Lower leg skin (tissue), 4 donors: ENCODE measurements at regions not wholly inside any gene's neighbourhood (a gene's known extent, or its start where the extent isn't known, plus 50 kb on each side); places are given as distances from the start of the nearest gene placed in this dataset.

Experiments
- DNase-seq, 2 donors: peaks; one replicate each; pipeline ENCODE4 v3.0.0-alpha.2; 2019; ENCODE audit warnings: low spot score in 2 of 2
- H3K4me3 ChIP-seq: fragments of 200-600 bp; sonication (generic); 2 replicates; pipeline ENCODE4 v1.5.1; 2017; ENCODE audit warnings: mild to moderate bottlenecking, low read depth; ENCODE audit not compliant: poor library complexity, severe bottlenecking
- POLR2A ChIP-seq, 2 donors: fragments of 450-650 bp; IDR thresholded peaks; one replicate each; pipeline ENCODE4 v1.6.1; 2016 to 2017; ENCODE audit warnings: antibody characterized with exemption in 2 of 2, mild to moderate bottlenecking in 1 of 2, moderate library complexity in 1 of 2
- WGBS, 2 donors: methylation state at CpG; one replicate each; pipeline ENCODE4 v1.1.5; 2018; 5-methylcytosine and 5-hydroxymethylcytosine counted together
- intact Hi-C: fragments of 100-400 bp; cut with DNase I; formaldehyde crosslinking; loops from one replicate; pipeline ENCODE4 v1.15.0; 2023; ENCODE audit warnings: low total_unique reads
- TF ChIP-seq, protein P1 (sequence below), 3 donors: fragments of 450-650 bp; IDR thresholded peaks; one replicate each; pipeline ENCODE4 v1.5.1; 2016; ENCODE audit warnings: antibody characterized with exemption in 3 of 3, mild to moderate bottlenecking in 3 of 3, moderate library complexity in 2 of 3

DNA sequence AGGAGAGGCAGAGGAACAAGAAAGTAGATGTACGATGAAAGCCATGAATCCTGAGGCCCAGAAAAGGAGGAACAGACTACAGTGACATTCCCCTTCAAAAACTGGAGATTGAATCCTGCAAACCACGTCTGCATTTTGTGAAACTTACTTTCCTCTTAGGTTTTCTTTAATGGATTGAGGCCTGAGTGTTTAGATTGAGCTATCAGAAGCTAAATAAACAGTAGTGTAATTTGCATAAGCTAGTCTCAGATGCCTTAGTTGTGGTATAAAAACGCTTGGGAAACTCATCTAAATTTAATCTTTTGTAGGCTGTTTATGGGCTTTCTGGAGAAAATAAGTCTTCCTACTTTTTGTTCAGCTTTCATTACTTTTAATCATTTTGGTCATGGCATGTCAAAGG, 94.8 kb upstream of the HDAC9 start:
- no peak for DNase-seq
- WGBS, 2 donors, result 74 to 77% methylated on average over 3 of the region's 3 CpGs
- TF ChIP-seq POLR2A (IDR thresholded peaks at IDR 0.05), result no peak
- TF ChIP-seq, protein P1, sequence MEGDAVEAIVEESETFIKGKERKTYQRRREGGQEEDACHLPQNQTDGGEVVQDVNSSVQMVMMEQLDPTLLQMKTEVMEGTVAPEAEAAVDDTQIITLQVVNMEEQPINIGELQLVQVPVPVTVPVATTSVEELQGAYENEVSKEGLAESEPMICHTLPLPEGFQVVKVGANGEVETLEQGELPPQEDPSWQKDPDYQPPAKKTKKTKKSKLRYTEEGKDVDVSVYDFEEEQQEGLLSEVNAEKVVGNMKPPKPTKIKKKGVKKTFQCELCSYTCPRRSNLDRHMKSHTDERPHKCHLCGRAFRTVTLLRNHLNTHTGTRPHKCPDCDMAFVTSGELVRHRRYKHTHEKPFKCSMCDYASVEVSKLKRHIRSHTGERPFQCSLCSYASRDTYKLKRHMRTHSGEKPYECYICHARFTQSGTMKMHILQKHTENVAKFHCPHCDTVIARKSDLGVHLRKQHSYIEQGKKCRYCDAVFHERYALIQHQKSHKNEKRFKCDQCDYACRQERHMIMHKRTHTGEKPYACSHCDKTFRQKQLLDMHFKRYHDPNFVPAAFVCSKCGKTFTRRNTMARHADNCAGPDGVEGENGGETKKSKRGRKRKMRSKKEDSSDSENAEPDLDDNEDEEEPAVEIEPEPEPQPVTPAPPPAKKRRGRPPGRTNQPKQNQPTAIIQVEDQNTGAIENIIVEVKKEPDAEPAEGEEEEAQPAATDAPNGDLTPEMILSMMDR (IDR thresholded peaks at IDR 0.05), result no peak
- intact Hi-C loops, result no loop called here
- H3K4me3 ChIP-seq, result no peak overlapping the region

DNA sequence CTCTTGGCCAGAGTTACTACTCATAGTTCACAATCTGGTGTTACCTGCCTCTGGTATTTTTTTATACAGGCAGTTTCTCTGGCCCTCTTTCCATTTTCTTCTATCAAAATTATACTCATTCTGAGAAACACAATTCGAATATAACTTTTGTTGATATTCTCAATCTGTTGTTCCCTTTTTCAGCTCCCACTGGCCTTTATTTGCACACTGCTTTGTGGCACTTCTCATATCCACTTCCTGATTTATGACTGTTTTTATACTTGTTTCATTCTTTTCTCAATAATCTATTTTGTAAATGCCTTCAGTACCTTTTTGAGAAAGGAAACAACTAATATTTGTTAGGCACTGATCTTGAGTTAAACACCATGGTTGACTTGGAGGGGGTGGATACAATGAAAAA, 93.8 kb upstream of the HDAC9 start:
- no peak for DNase-seq
- 68 to 82% methylated on average over 1 of the region's 1 CpG for WGBS, 2 donors
- TF ChIP-seq, protein P1 (IDR thresholded peaks at IDR 0.05), result no peak
- TF ChIP-seq POLR2A (IDR thresholded peaks at IDR 0.05), result no peak
- intact Hi-C loops, result no loop called here
- H3K4me3 ChIP-seq, result no peak overlapping the region

DNA sequence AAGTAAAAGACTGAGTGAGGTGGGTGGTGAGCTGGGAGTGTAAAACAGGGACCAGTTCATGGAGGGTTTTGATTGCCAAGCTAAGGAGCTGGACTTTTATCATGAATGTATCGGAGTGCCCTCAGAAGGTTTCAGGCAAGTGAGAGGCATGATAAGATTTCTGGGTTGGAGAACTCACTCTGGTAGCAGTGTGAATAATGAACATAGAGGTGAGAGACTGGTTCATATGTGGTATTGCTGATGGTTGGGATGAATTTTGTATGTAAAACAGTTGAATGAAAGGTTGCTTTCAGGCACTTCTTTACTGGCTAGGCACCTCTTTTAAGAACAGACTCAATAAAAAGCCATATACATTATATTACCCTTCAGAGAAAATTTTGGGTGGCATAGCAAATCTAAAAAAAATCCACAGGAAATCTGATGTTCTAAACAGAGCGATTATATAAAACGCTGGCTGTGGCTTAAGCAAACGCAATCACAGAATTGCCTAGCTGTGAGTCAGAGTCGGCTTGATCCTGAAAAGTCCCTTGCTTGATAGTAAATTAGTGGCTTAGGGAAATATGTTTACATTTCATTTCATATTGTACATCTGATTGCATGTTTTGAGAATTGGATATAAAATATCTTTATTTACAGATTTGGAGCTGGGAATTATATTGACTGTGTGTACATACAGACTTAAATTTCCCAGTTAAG, 92.9 kb upstream of the HDAC9 start:
- WGBS, 2 donors, result 83 to 90% methylated on average over 5 of the region's 5 CpGs
- intact Hi-C loops, result no loop called here
- no peak overlapping the region for H3K4me3 ChIP-seq
- TF ChIP-seq POLR2A (IDR thresholded peaks at IDR 0.05), result no peak
- TF ChIP-seq, protein P1 (IDR thresholded peaks at IDR 0.05), result no peak
- DNase-seq, result no peak

DNA sequence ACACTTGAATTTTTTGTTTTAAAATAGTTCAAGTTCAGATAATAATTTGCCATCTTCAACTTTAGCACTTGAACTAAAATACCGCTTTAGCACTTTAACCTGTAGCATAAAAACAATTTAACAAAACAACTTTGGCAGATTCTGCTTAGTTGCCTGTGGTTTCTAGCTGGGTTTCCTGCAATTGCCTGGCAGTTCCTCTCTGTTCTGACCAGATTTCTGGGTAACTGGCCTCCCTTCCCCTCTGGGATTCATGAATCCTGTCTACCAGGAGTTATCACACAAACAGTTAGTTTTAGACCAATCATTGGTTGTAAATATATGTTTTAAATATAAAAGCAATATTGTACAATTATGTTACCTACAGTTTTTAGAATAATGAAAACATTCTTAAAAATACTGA, 89.8 kb upstream of the HDAC9 start:
- no peak for DNase-seq
- H3K4me3 ChIP-seq, result no peak overlapping the region
- 72 to 73% methylated on average over 1 of the region's 1 CpG for WGBS, 2 donors
- intact Hi-C loops, result no loop called here
- TF ChIP-seq POLR2A (IDR thresholded peaks at IDR 0.05), result no peak
- TF ChIP-seq, protein P1 (IDR thresholded peaks at IDR 0.05), result no peak

GRCh38 chr7:18407385-18407784, 88.2 kb upstream of the HDAC9 start:
- WGBS, 2 donors, result 34 to 50% methylated on average over 4 of the region's 4 CpGs
- TF ChIP-seq, protein P1 (IDR thresholded peaks at IDR 0.05), result no peak
- TF ChIP-seq POLR2A (IDR thresholded peaks at IDR 0.05), result no peak
- intact Hi-C loops, result no loop called here
- H3K4me3 ChIP-seq, result no peak overlapping the region
- no peak for DNase-seq

DNA sequence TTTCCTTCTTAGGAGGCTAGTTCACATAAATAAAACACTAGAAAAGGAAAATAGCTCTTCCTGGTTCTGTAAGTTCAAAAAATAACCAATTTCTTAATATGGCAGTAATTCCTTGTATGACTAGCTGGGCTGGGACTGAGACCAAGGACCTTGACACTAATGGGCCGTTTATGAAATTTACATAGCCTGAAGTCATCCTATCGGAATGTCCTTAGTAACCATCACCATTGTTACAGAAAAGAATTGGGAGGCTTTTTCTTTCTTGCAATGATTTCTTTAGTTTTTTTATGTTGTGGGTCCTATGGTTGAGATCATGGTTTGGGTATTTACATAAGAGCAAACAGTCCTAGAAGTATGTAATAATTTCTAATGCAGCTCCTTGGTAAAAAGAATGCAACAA, 87.1 kb upstream of the HDAC9 start:
- WGBS, 2 donors, result 32 to 36% methylated on average over 2 of the region's 2 CpGs
- H3K4me3 ChIP-seq, result no peak overlapping the region
- intact Hi-C loops, result no loop called here
- TF ChIP-seq POLR2A (IDR thresholded peaks at IDR 0.05), result no peak
- TF ChIP-seq, protein P1 (IDR thresholded peaks at IDR 0.05), result no peak
- no peak for DNase-seq
